Muscle of leg (tissue), 3 donors: ENCODE measurements at regions not wholly inside any gene's neighbourhood (a gene's known extent, or its start where the extent isn't known, plus 50 kb on each side); places are given as distances from the start of the nearest gene placed in this dataset.
"Not testable (repeated sequence)": the region's sequence is repeated elsewhere in the genome, so short reads cannot be mapped to it uniquely, and the experiment has no call there.

Experiments
- DNase-seq: peaks from one replicate; pipeline ENCODE4 v3.0.0; 2013
- H3K27ac ChIP-seq: one replicate; pipeline ENCODE4 v1.5.1; 2013; ENCODE audit warnings: mild to moderate bottlenecking, low read length, control low read depth
- H3K27me3 ChIP-seq: one replicate; pipeline ENCODE4 v1.6.1; 2013; ENCODE audit warnings: low read length; ENCODE audit not compliant: control insufficient read depth, insufficient read depth
- H3K36me3 ChIP-seq: one replicate; pipeline ENCODE4 v1.6.1; 2013; ENCODE audit warnings: low read length; ENCODE audit not compliant: control insufficient read depth, insufficient read depth
- H3K4me1 ChIP-seq: one replicate; pipeline ENCODE4 v1.6.1; 2013; ENCODE audit warnings: low read length; ENCODE audit not compliant: control insufficient read depth, insufficient read depth
- H3K4me3 ChIP-seq: one replicate; pipeline ENCODE4 v1.5.1; 2013; ENCODE audit warnings: low read length, control low read depth
- H3K9me3 ChIP-seq: replicated peaks from 2 replicates; pipeline ENCODE4 v1.6.1; 2013; ENCODE audit warnings: low read depth, low read length; ENCODE audit not compliant: control insufficient read depth
- WGBS: methylation state at CpG from one replicate; pipeline ENCODE4 v1.1.5; 2013; ENCODE audit warnings: missing lambda C conversion rate; ENCODE audit not compliant: insufficient coverage; 5-methylcytosine and 5-hydroxymethylcytosine counted together

GRCh38 chr10:63052083-63052482, 81.0 kb upstream of the NRBF2 start:
- Histone ChIP-seq H3K27me3 (no peaks in the 10 kb centered on the region), H3K4me1 (no peaks in the 10 kb centered on the region), H3K9me3 (no peaks in the 10 kb centered on the region), H3K4me3 (no peak overlapping the region), H3K27ac (no peak overlapping the region), H3K36me3 (no peaks in the 10 kb centered on the region)
- no peak for DNase-seq
- no CpG with 5 or more reads among the region's 6 CpGs for WGBS

GRCh38 chr10:63042256-63042655, 90.9 kb upstream of the NRBF2 start:
- 40% methylated on average over 1 of the region's 4 CpGs for WGBS
- H3K27ac ChIP-seq, result no peak overlapping the region
- H3K36me3 ChIP-seq, result no peaks in the 10 kb centered on the region
- H3K27me3 ChIP-seq, result no peaks in the 10 kb centered on the region
- DNase-seq, result no peak
- no peak overlapping the region for H3K4me3 ChIP-seq
- H3K9me3 ChIP-seq, result no peaks in the 10 kb centered on the region
- no peaks in the 10 kb centered on the region for H3K4me1 ChIP-seq

- not testable (repeated sequence) for H3K4me3 ChIP-seq, H3K27me3 ChIP-seq, DNase-seq, H3K9me3 ChIP-seq, H3K27ac ChIP-seq, H3K36me3 ChIP-seq, H3K4me1 ChIP-seq
- WGBS, result 98% methylated on average over 10 of the region's 42 CpGs
These were observed 99.4 kb upstream of the NRBF2 start for GRCh38 chr10:63033616-63034185.

- Histone ChIP-seq H3K27me3 (no peaks in the 10 kb centered on the region), H3K4me3 (no peak overlapping the region), H3K9me3 (no peaks in the 10 kb centered on the region), H3K36me3 (no peaks in the 10 kb centered on the region), H3K4me1 (no peaks in the 10 kb centered on the region), H3K27ac (no peak overlapping the region)
- no CpG with 5 or more reads among the region's 4 CpGs for WGBS
- no peak for DNase-seq
These were observed 102.6 kb upstream of the NRBF2 start for GRCh38 chr10:63030536-63030935.

- H3K36me3 ChIP-seq, result no peaks in the 10 kb centered on the region
- peak; percentile 35 for DNase-seq
- 63% methylated on average over 3 of the region's 6 CpGs for WGBS
- no peaks in the 10 kb centered on the region for H3K27me3 ChIP-seq
- H3K4me3 ChIP-seq, result no peak overlapping the region
- H3K4me1 ChIP-seq, result no peaks in the 10 kb centered on the region
- no peaks in the 10 kb centered on the region for H3K9me3 ChIP-seq
- H3K27ac ChIP-seq, result no peak overlapping the region
These were observed 105.6 kb upstream of the NRBF2 start for GRCh38 chr10:63027531-63027930.

- Histone ChIP-seq H3K36me3 (no peaks in the 10 kb centered on the region), H3K27ac (no peak overlapping the region), H3K9me3 (no peaks in the 10 kb centered on the region), H3K27me3 (no peaks in the 10 kb centered on the region), H3K4me3 (no peak overlapping the region), H3K4me1 (no peaks in the 10 kb centered on the region)
- no peak for DNase-seq
- 84% methylated on average over 1 of the region's 1 CpG for WGBS
These were observed 111.9 kb upstream of the NRBF2 start for GRCh38 chr10:63021225-63021624.

- 90% methylated on average over 1 of the region's 1 CpG for WGBS
- Histone ChIP-seq H3K4me1 (no peaks in the 10 kb centered on the region), H3K9me3 (no peaks in the 10 kb centered on the region), H3K36me3 (no peaks in the 10 kb centered on the region), H3K27me3 (no peaks in the 10 kb centered on the region), H3K4me3 (no peak overlapping the region), H3K27ac (no peak overlapping the region)
- DNase-seq, result no peak
These were observed 119.4 kb upstream of the NRBF2 start for GRCh38 chr10:63013755-63014154.

GRCh38 chr10:63012623-63013022, 120.5 kb upstream of the NRBF2 start:
- Histone ChIP-seq H3K27me3 (no peaks in the 10 kb centered on the region), H3K4me1 (no peaks in the 10 kb centered on the region), H3K9me3 (no peaks in the 10 kb centered on the region), H3K27ac (no peak overlapping the region), H3K36me3 (no peaks in the 10 kb centered on the region), H3K4me3 (no peak overlapping the region)
- no peak for DNase-seq

- Histone ChIP-seq H3K27ac (no peak overlapping the region), H3K4me3 (no peak overlapping the region), H3K27me3 (no peaks in the 10 kb centered on the region), H3K4me1 (no peaks in the 10 kb centered on the region), H3K9me3 (no peaks in the 10 kb centered on the region), H3K36me3 (no peaks in the 10 kb centered on the region)
- no CpG with 5 or more reads among the region's 1 CpG for WGBS
- DNase-seq, result no peak
These were observed 122.9 kb upstream of the NRBF2 start for GRCh38 chr10:63010203-63010602.

GRCh38 chr10:63008491-63008890, 124.6 kb upstream of the NRBF2 start:
- H3K36me3 ChIP-seq, result no peaks in the 10 kb centered on the region
- H3K4me3 ChIP-seq, result no peak overlapping the region
- H3K27me3 ChIP-seq, result no peaks in the 10 kb centered on the region

GRCh38 chr10:63007112-63007511, 126.0 kb upstream of the NRBF2 start:
- Histone ChIP-seq H3K9me3 (no peaks in the 10 kb centered on the region), H3K4me1 (no peaks in the 10 kb centered on the region), H3K4me3 (no peak overlapping the region), H3K36me3 (no peaks in the 10 kb centered on the region), H3K27me3 (no peaks in the 10 kb centered on the region), H3K27ac (no peak overlapping the region)
- 100% methylated on average over 1 of the region's 9 CpGs for WGBS
- no peak for DNase-seq

More at GRCh38 chr10:63008491-63008890, 124.6 kb upstream of the NRBF2 start:
- Histone ChIP-seq H3K4me1 (no peaks in the 10 kb centered on the region), H3K9me3 (no peaks in the 10 kb centered on the region), H3K27ac (no peak overlapping the region)
- DNase-seq, result no peak
